ENCODE measurements at regions not wholly inside any gene's neighbourhood (a gene's known extent, or its start where the extent isn't known, plus 50 kb on each side); places are given as distances from the start of the nearest gene placed in this dataset.

DNA sequence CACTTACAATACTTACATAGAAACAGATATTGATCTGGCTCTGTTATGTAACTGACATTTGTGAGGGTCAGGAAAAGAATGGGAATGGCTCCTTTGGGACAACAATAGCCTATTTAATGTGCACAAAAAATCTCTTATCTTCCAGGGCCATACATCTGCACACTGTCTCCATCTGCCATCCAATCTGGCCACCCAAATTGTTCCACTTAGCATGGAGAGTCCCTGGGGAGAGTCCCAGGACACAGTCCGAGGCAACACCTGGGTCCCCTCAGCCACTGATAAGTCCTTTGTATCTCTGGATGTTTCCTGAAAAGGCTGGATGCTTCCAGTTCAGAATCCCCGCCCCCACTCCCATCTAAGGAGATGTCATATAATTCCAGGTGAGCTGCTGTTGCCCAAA, 274.2 kb upstream of the NCKAP5 start:
- Histone ChIP-seq H3K4me1 (ENCODE audit: control insufficient read depth, insufficient read depth, low read length) (no peaks in the 10 kb centered on the region), H3K27ac (ENCODE audit: control insufficient read depth, insufficient read depth) (no peak overlapping the region), H3K79me2 (ENCODE audit: control insufficient read depth, insufficient read depth, low read length) (no peaks in the 10 kb centered on the region), H3K4me3 (no peak overlapping the region), H4K20me1 (ENCODE audit: control insufficient read depth, insufficient read depth) (no peaks in the 10 kb centered on the region), H3K9ac (ENCODE audit: control insufficient read depth, insufficient read depth, low read length) (no peak overlapping the region), H3K9me3 (replicated peaks; ENCODE audit: control insufficient read depth, insufficient read depth, low read length) (no peaks in the 10 kb centered on the region), H2AFZ (ENCODE audit: control insufficient read depth, low read depth, low read length) (no peak overlapping the region), H3K4me2 (ENCODE audit: control insufficient read depth, insufficient read depth) (no peak overlapping the region), H3K36me3 (ENCODE audit: control insufficient read depth in 2 of 2, insufficient read depth in 2 of 2, low read length in 1 of 2) (no peaks in the 10 kb centered on the region), H3K27me3 (replicated peaks in 1 of 2; ENCODE audit: control insufficient read depth in 2 of 2, insufficient read depth in 2 of 2, low read length in 1 of 2) (no peaks in the 10 kb centered on the region; a peak in 1 of 4 replicates)
- ATAC-seq (no peak), FAIRE-seq (no peak), DNase-seq (ENCODE audit: low read depth, low spot score) (no peak)
- TF ChIP-seq KAT2A (conservative IDR thresholded peaks at IDR 0.05; ENCODE audit: control insufficient read depth, low read depth, low read length) (no peak), ZBTB11 (CRISPR knock-in tag; IDR thresholded peaks at IDR 0.05) (no peak), RAD51 (IDR thresholded peaks at IDR 0.05) (no peak), EZH2 (IDR thresholded peaks at IDR 0.05; ENCODE audit: borderline replicate concordance, control insufficient read depth, low read depth, low read length) (no peak), NR2C1 (IDR thresholded peaks at IDR 0.05) (no peak), CUX1 (IDR thresholded peaks at IDR 0.05; ENCODE audit: insufficient replicate concordance, low read depth, low read length) (no peak), BCL11A (IDR thresholded peaks at IDR 0.05; ENCODE audit: low read depth, low read length) (no peak), SREBF2 (IDR thresholded peaks at IDR 0.05; ENCODE audit: low read length) (no peak), WRNIP1 (IDR thresholded peaks at IDR 0.05; ENCODE audit: borderline replicate concordance, low read depth, low read length) (no peak)
- BruUV-seq (replicated peaks), result no TSS peak
- intact Hi-C loops (cut with micrococcal nuclease; ENCODE audit: unreplicated experiment), result no loop called here
- ChIA-PET POLR2A (no interaction called here), SMC1A (ENCODE audit: uncharacterized antibody, unreplicated experiment) (interaction anchor here (0.8 kb wide), 1 partner anchor 579 kb away, joined by 4 read pairs; no protein-coding TSS in a partner anchor), CTCF (no interaction called here), RAD21 (ENCODE audit: unreplicated experiment) (interaction anchor here (3.1 kb wide), 1 partner anchor 323 kb away, joined by 12 read pairs; no protein-coding TSS in a partner anchor)
- 4% methylated on average over 2 of the region's 2 CpGs for WGBS (ENCODE audit: insufficient coverage, insufficient replicate concordance, low lambda C conversion rate, missing lambda C conversion rate)
- in situ Hi-C loops (cut with MboI), result loop anchor here (5.0 kb wide), 1 partner anchor 1295 kb away; no protein-coding TSS in a partner anchor

Data from GM12878 (cell line).